ENCODE measurements at regions not wholly inside any gene's neighbourhood (a gene's known extent, or its start where the extent isn't known, plus 50 kb on each side); places are given as distances from the start of the nearest gene placed in this dataset.

DNA sequence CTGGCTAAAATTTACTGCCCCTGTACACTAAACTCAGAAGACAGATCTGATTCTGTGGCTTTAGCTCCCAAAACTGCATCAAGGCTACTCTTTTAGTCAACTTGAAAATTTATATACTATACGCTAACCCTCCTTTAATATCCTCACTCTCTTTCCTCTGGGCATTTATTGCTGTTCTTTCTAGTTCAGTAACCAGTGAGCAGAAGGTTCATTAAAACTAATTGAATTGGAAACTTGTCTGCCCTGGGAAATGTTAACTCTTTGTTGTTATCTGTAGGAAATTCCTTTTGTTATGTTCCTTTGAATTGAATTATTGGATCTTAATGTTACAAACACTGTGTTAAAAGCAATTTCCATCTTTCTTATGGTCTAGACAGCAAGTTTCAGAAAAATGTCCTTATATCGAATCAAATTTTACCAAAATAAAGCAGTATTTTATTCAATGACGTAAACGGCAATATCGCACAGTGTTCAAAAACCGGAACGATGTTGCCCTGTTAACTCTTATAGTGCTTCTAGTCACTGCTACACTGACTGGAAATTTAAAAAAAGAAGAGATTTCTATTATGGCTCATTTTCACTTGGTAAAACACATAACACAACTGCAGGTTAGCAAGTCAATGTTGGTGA lies 168.3 kb downstream of the NR4A2 start:
- DNase-seq, result no peak

DNA sequence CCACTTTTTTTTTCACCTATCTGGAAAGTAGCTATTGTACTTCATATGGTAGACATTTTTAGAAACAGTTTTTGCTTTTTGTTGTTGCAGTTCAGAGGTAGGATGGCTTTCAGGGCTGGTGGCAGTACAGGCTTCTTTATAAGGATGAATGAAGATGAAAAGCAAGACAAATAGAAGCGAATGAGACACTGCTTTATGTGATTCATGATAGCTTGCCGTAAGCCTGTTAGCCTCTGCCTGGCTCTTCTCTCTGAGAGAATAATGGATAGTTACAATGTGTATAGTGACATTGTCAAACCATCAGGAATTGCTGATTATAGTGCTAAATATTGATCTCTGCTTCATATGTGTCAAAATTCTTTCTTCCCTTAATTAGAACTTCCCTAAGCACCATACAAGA lies 173.7 kb downstream of the NR4A2 start:
- DNase-seq, result no peak

DNA sequence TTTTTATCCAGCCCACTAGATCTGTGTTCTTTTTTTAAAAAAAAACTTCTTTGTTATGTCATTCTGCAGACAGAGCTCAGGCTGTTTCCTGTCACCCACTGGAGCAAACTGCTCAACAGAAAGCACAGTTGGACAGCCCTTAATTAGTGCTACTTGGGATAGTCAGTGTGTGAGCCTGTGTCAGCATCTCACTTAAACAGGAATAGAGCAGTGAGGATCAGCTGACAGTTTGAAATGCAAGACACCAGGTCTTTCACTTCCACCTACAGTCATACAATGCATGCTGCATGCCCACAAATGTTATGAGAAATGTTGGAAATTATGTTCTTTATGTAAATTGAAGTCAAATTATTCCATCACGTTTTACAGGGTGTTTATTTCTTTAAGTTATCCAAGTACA lies 174.9 kb downstream of the NR4A2 start:
- no peak for DNase-seq

DNA sequence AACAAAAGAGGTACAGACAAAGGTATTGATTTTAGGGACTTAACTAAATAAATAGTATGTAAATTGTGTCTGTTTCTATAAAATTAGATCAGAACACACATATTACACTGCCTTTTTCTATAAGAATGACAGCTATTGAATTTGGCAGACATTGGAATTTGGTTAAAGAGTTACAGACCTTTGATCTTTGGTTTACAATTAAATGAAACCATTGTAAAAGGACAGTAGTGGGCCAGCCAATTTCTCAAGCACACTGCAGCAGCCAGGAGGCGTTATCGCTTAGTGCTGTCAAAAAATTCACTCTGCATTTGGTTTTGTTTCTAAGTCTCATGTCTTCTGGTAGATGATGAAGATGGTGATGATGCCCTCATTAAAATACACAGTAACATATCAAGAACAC lies 175.9 kb downstream of the NR4A2 start:
- no peak for DNase-seq

DNA sequence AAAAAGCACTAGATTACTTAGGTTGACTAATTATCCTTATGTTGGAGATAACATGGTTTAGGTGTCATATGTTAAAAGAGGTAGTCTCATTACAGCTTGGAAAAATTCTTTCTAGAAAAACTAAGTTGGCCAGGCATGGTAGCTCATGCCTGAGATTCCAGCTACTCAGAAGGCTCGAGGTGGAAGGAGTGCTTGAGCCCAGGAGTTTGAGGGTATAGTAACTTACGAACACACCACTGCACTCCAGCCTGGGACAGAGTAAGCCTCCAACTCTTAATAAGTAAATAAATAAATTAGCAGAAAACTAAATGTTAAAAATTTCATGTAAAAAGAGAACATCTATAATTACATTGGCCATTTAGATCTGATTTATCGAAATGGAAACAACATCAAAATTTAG lies 177.2 kb downstream of the NR4A2 start:
- no peak for DNase-seq

DNA sequence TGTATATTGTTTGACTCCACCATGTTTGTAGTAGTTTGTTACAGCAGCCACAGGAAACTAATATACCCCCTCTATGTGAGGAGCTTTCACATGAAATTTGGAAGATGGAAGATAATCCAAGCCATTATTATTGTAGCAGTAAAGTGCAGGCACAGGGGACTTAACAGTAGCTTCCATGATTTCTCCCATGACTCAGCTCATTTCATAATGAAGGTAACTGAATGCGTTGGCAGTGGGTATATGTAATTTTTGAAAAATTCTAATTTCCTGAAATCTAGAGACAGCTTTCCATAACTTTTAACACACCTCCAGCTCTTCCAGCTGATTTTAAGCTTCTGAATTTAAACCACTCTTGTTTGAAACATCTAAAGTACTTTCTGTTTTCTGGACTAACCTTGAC lies 181.2 kb downstream of the NR4A2 start:
- no peak for DNase-seq

DNA sequence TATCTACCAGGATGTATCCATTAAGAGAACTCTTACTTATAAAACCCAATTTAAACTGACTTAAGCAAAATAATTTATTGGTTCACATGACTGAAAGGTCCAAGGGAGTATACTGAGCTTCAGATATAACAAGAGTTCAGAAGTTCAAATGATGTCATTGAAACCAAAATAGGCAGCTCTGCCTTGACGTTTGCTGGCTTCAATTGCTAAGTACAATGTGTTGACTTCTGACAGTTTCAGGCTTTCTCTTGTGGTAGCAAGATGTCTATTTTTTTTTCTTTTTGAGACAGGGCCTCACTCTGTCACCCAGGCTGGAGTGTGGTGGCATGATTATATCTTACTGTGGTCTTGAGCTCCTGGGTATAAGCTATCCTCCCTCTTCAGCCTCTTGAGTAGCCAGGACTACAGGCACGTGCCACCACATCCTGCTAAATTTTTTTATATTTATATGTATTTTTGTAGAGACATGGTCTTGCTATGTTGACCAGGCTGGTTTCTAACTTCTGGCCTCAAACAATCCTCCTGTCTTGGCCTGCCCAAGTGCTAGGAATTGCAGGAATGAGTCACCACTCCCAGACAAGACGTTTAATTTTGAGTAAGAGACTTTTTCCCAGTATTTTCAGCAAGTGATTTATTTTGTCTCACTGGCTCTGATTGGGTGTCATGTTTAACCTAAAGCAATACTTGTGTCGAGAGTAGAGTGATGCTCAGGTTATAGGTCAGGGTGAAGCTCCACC lies 184.8 kb downstream of the NR4A2 start:
- DNase-seq, result no peak

DNA sequence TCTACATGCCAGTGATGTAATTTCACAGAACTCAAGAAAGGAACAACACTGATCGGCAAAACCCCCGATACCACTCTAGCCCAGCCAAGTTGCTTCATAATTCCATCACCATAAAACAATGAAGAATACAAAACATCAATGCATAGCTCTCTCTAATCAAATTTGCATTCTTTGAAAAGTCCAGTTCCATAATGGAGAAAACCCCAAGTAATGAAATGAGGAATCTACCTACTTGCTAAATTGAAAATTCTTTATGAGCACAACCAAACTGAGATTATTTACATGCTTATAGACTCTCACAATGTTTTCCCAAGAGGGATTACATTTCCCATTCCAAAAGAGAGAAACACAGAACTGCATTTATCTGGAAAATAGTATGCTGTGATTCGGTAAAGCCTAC lies 186.5 kb downstream of the NR4A2 start:
- no peak for DNase-seq

DNA sequence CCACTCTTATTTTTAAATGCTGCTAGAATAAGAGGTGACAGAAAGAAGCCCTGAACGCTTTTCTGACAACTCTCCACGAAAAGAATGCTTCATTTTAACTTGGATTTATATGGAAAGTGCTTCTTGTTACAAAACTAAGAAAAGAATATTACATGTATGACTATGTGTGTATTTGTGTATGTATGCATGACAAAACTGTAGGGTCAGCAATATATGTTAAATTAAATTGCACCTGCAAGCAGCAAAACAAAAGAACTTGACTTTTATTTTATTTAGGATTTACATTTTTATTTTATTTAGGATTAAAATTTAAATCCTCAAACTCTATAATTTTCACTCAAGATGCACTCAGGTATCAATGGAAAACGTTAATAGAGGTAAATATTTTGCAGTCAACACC lies 187.1 kb downstream of the NR4A2 start:
- DNase-seq, result no peak

DNA sequence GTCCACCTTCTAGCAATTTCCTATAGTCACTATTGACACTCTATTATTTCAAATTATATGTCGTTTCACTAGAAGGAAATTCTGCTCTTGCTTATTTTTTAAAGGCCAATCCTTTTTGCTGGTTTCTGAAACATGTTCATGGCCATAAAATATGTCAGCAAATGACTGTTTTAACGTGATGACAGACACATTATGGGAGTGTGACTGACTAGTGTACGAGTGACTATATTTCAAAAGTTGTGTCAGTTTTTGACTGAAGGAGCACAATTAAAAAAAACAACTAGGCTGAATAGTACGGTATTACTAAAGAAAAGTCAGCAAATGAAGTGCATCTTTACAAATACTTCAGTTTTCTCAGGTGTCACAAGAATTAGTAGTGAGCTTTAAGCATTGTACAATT lies 196.0 kb downstream of the NR4A2 start:
- no peak for DNase-seq

DNA sequence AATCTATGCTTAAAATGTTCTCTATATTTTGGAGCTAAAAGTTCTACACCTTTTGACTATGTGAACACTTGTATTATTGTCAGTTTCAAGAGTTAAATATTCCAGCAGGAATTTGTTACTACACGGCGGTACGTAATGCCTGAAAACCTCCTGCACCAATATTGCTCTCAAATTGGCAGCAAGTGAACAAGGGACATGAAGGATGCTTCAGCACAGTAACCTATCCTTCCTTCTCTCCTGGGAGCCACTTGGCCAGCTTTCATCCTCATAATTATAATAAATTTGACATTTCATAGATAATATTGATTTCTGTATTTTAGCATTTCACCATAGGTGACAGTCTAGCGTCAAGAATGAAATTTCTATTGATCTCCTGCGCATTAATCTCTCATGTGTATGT lies 197.6 kb downstream of the NR4A2 start:
- DNase-seq, result no peak

DNA sequence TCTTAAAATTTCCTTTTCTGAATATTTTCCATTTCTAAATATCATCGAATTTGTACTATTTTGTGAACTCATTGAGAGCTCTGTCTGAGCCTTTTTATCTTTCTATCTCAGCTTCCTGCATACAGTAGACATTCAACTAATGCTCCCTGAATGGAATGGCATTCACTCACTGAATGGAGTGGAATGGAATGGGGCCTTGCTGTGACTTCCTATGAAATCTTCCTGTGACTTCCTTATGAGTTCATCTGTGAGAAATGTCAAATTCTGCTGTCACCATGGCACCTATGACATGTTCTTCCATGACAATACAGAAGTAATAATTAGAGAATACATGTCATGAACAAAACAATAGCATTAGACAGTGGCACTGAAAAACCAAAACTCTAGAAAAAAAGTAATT lies 199.6 kb downstream of the NR4A2 start:
- DNase-seq, result no peak

DNA sequence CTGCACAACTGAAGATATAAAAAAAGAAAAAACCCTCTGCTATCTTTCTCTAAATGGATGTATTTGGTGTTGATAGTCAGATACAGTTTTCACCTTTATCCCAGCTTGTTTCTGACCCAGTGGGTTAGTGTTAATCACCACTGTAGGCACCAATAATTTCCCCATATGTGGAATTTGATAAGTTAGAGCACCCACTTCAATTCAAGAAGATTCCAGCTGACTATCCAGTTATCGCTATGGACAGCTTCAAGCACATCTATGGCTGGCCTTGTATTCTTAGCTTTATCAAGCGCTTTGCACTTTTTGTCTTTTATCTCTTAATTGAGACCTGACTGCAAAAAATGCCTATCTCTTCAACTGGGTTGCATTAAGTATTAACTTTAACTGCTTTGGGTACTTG lies 200.4 kb downstream of the NR4A2 start:
- DNase-seq, result no peak

DNA sequence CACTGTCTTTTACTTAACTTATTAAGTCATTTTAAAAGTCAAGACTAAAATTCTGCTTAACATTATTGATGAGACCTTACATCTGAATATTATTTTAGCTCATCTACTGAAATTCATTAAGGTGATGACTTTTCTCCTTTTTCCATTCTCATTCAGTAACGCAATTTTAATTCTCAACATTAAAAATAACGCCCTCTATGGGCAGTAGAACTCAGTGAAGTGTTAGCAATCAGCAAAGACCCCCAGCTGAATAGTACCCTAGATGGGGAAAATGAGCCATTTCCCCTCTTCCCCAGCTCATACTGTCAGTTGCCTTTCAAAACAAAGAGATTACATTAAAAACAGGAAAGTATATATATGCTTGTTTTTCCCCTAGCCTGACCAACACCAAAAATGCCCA lies 203.3 kb downstream of the NR4A2 start:
- no peak for DNase-seq

DNA sequence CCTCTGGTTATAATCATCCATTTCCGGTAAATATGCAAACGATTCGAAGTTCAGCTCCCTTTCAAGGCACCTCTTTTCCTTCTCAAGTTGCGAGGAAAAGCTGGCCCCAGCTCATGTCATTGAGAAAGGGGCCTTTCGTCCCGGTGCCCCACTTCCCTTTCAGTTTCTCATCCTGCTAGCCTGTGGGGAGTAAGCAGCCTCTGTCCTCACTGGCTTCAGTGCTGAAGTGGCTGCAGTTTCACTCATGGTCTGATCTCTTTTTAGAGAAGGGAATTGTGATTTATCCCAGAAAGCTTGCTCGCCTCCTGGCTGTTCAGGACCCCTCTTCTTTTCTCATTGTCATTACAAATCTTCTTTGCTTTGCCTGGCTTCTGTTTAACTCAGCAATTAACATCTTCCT lies 207.5 kb downstream of the NR4A2 start:
- DNase-seq, result no peak

DNA sequence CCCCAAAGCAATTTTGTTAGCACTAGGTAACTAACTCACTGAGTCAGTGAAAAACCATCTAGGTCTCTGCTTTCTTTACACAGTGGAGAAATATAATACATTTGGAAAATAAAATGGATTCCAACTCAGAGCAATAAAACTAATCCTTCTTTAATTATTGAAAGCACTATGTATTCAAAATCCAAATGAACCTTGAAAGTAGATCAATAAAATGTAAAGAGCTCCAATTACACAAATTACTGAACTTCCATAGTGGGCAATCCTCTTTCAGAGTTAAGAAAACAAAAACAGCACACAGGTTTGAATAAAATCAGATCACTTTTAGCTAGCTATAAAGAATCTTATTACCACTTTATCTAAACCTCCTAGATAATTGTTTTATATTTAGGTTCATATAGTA lies 208.1 kb downstream of the NR4A2 start:
- no peak for DNase-seq

DNA sequence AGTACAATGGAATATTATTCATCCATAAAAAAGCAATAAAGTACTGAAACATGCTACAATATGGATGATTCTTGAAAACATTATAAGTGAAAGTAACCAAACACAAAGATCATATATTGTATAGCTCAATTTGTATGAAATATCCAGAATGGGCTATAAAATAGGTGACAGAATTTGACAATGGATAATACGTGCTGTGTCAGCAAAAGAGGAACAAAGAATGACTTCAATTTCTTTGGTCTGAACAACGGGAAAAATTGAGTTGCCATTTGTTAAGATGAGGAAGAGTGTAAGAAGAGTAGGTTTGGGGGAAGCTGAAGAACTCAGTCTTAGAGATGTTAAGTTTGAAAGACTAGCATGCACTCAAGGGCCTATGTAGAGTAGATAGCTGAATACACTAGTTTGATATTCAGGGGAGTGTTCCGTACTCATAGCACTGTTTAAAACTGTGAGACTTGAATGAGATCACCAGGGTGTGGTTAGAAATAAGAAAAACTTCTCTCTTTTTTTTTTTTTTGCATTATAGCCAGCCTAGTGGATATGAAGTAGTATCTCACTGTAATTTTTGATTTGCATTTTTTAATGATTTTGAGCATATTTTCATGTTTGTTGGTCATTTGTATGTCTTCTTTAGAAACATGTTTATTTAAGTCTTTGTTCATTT lies 213.6 kb downstream of the NR4A2 start:
- no peak for DNase-seq

DNA sequence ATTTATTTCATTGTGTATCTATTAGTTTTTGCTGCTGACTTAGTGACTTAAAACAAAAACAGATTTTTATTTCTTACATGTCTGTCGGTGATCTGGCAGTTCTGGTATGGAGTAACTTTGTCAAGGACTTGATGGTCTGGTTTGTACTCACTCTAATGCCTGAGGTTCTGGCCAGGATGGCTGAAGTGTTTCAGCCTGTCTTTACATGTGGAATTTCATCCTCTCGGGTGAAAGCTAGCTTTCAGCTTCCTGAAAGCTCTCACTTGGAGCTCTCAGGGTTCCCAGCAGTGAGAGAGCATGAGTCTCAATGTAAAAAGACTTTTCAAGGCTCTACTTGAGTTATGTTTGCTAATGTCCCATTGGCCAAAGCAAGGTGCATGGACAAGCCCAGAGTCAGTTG lies 216.4 kb downstream of the NR4A2 start:
- DNase-seq, result no peak

DNA sequence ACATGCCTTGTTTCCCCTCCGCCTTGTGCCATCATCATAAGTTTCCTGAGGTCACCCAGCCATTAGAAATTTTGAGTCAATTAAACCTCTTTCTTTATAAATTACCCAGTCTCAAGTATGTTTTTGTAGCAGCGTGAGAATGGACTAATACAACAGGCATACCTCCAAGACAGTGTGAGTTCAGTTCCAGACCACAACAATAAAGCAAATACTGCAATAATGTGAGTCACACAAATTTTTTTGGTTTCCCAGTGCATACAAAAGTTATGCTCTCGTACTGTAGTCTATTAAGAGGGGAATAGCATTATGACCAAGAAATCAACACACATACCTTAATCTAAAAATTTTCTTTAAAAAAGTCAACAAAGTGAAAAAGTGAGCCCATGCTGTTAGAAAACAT lies 217.2 kb downstream of the NR4A2 start:
- DNase-seq, result no peak

DNA sequence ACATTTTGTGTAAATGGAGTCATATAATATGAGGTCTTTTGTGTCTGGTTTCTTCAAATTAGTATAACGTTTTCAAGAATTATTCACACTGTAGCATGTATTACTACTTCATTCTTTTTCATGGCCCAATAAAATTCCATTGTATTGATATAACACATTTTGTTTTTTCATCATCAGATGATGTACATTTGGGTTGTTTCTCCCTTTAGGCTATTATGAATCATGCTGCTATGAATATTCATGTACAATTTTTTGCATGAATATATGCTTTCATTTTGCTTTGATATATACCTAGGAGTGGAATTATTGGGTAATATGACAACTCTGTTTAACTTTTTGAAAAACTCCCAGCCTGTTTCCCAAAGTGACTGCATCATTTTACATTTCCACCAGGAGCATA lies 220.2 kb downstream of the NR4A2 start:
- DNase-seq, result no peak

DNA sequence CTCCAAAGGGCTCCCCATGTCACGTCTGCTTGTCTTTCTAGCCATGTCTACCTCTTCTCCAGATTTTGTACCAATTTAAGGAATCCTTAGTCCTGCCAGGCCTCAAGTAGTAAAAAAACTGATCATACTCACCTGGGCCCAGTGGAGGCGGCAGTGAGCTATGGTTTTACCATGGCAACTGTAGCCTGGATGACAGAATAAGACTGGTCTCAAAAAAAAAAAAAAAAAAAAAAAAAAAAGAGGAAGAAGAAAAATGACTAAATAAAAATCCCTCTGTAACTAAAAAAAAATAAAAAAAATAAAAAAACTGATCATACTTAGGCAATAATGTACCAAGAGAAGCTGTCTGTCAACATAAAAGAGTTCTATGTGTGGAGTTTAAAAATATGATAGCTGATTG lies 221.6 kb downstream of the NR4A2 start:
- no peak for DNase-seq

DNA sequence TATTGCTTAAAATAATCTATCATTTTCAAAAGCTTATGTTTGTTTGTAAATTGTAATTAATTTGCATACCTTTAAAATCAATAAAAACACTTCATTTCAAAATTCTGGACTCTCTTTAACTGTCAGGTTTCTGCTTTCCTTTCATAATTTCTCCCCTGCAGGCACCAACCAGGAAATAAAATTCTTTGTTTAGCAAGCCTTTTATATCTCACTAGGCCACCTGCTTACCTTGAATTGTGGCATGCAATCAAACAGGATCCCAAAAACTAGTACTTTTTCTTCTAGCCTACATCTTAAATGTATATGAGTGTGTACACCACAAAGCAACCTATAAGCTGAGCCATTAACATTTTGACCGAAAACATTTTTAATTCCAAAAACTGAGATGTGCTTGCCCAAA lies 233.1 kb downstream of the NR4A2 start:
- DNase-seq, result no peak

DNA sequence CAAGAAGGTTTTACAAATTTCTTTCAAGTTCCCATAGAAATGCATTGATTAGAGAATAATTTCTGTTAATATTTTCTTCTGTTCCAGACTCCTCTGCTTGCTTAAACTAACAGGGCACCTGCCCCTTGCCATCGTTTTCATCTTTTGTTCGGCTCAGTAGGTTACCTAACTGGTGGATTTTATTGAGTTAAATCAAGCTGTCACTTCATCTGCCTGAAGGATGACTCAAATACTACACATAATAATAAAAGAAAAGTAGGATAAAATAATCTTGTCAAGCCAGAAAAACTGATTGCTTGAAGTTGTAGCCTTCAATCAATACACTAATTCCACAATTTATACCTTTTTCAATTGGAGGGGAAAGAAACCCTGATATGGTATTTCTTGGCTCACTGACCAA lies 234.0 kb downstream of the NR4A2 start:
- DNase-seq, result no peak

Data from hypothalamus (tissue), 51 donors.